SK-N-SH (cell line): ENCODE measurements at regions not wholly inside any gene's neighbourhood (a gene's known extent, or its start where the extent isn't known, plus 50 kb on each side); places are given as distances from the start of the nearest gene placed in this dataset.

Experiments used
- CTCF ChIA-PET: fragments of 300-600, 350-600 bp; formaldehyde crosslinking; extraction: SDS; loops from one replicate; lab custom pipeline; 2021; lab: Yijun Ruan, JAX
- POLR2A ChIA-PET: fragments of 350-600 bp; sonication (Branson Sonifier 250); formaldehyde crosslinking; extraction: SDS; loops from one replicate; lab custom pipeline; 2020; ENCODE audit warnings: antibody characterized with exemption, inconsistent platforms; lab: Yijun Ruan, JAX
- DNase-seq: peaks from one replicate; pipeline ENCODE4 v3.0.0; 2012
- H2AFZ ChIP-seq: fragments of 200-600 bp; sonication (generic); 2 replicates; pipeline ENCODE4 v1.8.1; 2016; ENCODE audit warnings: antibody characterized with exemption, mild to moderate bottlenecking, low read depth
- H3F3A ChIP-seq: fragments of 200-600 bp; sonication (generic); replicated peaks from 2 replicates; pipeline ENCODE3; 2016; ENCODE audit warnings: antibody characterized with exemption, mild to moderate bottlenecking; ENCODE audit not compliant: insufficient read depth
- H3K27ac ChIP-seq, 2 experiments: fragments of 200-500 bp in 1 of 2; fragments of 200-600 bp in 1 of 2; sonication (Bioruptor generic) in 1 of 2; sonication (generic), shearing (Covaris generic) in 1 of 2; 2 replicates each; pipeline versions ENCODE4 v1.5.1 to v1.6.1; 2014 to 2016; ENCODE audit warnings: low read depth in 2 of 2, inconsistent platforms in 1 of 2, low read length in 1 of 2, mild to moderate bottlenecking in 1 of 2, mixed read lengths in 1 of 2
- H3K27me3 ChIP-seq: fragments of 200-600 bp; sonication (generic), shearing (Covaris generic); 2 replicates; pipeline ENCODE4 v1.6.1; 2016; ENCODE audit warnings: mixed run types; ENCODE audit not compliant: insufficient read depth
- H3K36me3 ChIP-seq, 2 experiments: fragments of 200-500 bp in 1 of 2; fragments of 200-600 bp in 1 of 2; sonication (Bioruptor generic) in 1 of 2; sonication (generic) in 1 of 2; replicated peaks in 1 of 2; 2 replicates each; pipeline versions ENCODE3 to v1.5.1; 2014 to 2016; ENCODE audit warnings: low read length in 1 of 2, mild to moderate bottlenecking in 1 of 2; ENCODE audit not compliant: insufficient read depth in 2 of 2, control insufficient read depth in 1 of 2
- H3K4me1 ChIP-seq, 2 experiments: fragments of 200-500 bp in 1 of 2; fragments of 200-600 bp in 1 of 2; sonication (Bioruptor generic) in 1 of 2; sonication (generic), shearing (Covaris generic) in 1 of 2; 2 replicates each; pipeline versions ENCODE4 v1.5.1 to v1.6.1; 2014 to 2016; ENCODE audit warnings: low read depth in 1 of 2, low read length in 1 of 2, mixed run types in 1 of 2; ENCODE audit not compliant: insufficient read depth in 2 of 2, control insufficient read depth in 1 of 2
- H3K4me2 ChIP-seq: fragments of 200-600 bp; sonication (generic), shearing (Covaris generic); 2 replicates; pipeline ENCODE4 v1.6.1; 2017; ENCODE audit warnings: mixed run types
- H3K4me3 ChIP-seq, 2 experiments: fragments of 200-500 bp in 1 of 2; fragments of 200-600 bp in 1 of 2; sonication (Bioruptor generic) in 1 of 2; sonication (generic), shearing (Covaris generic) in 1 of 2; 2 replicates each; pipeline versions ENCODE4 v1.5.1 to v1.8.1; 2014 to 2016; ENCODE audit warnings: low read depth in 2 of 2, inconsistent platforms in 1 of 2, low read length in 1 of 2, mild to moderate bottlenecking in 1 of 2, mixed read lengths in 1 of 2, moderate library complexity in 1 of 2
- H3K79me2 ChIP-seq: fragments of 200-600 bp; sonication (generic); 2 replicates; pipeline ENCODE4 v1.8.1; 2017; ENCODE audit warnings: mild to moderate bottlenecking; ENCODE audit not compliant: insufficient read depth
- H3K9ac ChIP-seq: fragments of 200-600 bp; sonication (generic); 2 replicates; pipeline ENCODE4 v1.6.1; 2017; ENCODE audit warnings: mixed run types
- H3K9me2 ChIP-seq: fragments of 200-600 bp; sonication (generic); 2 replicates; pipeline ENCODE4 v1.6.1; 2017; ENCODE audit warnings: mixed run types
- H3K9me3 ChIP-seq: fragments of 200-600 bp; sonication (generic); 2 replicates; pipeline ENCODE4 v1.6.1; 2017; ENCODE audit warnings: mixed run types, mild to moderate bottlenecking, moderate library complexity
- H4K20me1 ChIP-seq: fragments of 200-600 bp; sonication (generic); 2 replicates; pipeline ENCODE4 v1.6.1; 2017; ENCODE audit warnings: mild to moderate bottlenecking, mixed run types; ENCODE audit not compliant: insufficient read depth
- CHD2 ChIP-seq: fragments of 150-350 bp; IDR thresholded peaks from 2 replicates; pipeline ENCODE4 v1.6.1; 2018; ENCODE audit warnings: low read length; ENCODE audit not compliant: partially characterized antibody
- EZH2phosphoT487 ChIP-seq: fragments of 200-600 bp; sonication (generic); IDR thresholded peaks from 2 replicates; pipeline ENCODE4 v1.6.1; 2017; ENCODE audit warnings: low read depth, mixed run types, mild to moderate bottlenecking, antibody characterized with exemption, moderate library complexity, borderline replicate concordance
- FOSL2 ChIP-seq: IDR thresholded peaks from 2 replicates; pipeline ENCODE4 v1.4.0; 2012; ENCODE audit warnings: low read depth, mild to moderate bottlenecking, moderate library complexity, borderline replicate concordance
- GATA2 ChIP-seq: sonication (generic); formaldehyde crosslinking; IDR thresholded peaks from 2 replicates; pipeline ENCODE4 v1.5.0; 2020; ENCODE audit warnings: mild to moderate bottlenecking, missing genetic modification reagents
- JUND ChIP-seq: IDR thresholded peaks from 2 replicates; pipeline ENCODE4 v1.4.0; 2012
- MEF2A ChIP-seq: IDR thresholded peaks from 2 replicates; pipeline ENCODE4 v1.4.0; 2012; ENCODE audit warnings: low read depth, borderline replicate concordance
- MXI1 ChIP-seq: IDR thresholded peaks from 2 replicates; pipeline ENCODE4 v1.6.1; 2012; ENCODE audit warnings: mild to moderate bottlenecking, low read depth, low read length, improper control_type of control experiment
- NFIC ChIP-seq: IDR thresholded peaks from 2 replicates; pipeline ENCODE4 v1.4.0; 2012; ENCODE audit warnings: borderline replicate concordance
- POLR2AphosphoS5 ChIP-seq: IDR thresholded peaks from 2 replicates; pipeline ENCODE4 v1.6.1; 2012; ENCODE audit warnings: low read depth, low read length
- RCOR1 ChIP-seq: fragments of 150-350 bp; IDR thresholded peaks from 2 replicates; pipeline ENCODE4 v1.6.1; 2017; ENCODE audit warnings: antibody characterized with exemption, low read length
- RXRA ChIP-seq: IDR thresholded peaks from 2 replicates; pipeline ENCODE4 v1.4.0; 2012; ENCODE audit warnings: low read depth, mild to moderate bottlenecking, borderline replicate concordance
- SIN3A ChIP-seq: IDR thresholded peaks from 2 replicates; pipeline ENCODE4 v1.6.1; 2012; ENCODE audit warnings: low read depth, mild to moderate bottlenecking, low read length, moderate library complexity, borderline replicate concordance
- SMC3 ChIP-seq: IDR thresholded peaks from 2 replicates; pipeline ENCODE4 v1.6.1; 2012; ENCODE audit warnings: low read depth, low read length, improper control_type of control experiment
- TAF1 ChIP-seq: IDR thresholded peaks from 2 replicates; pipeline ENCODE4 v1.6.1; 2012; ENCODE audit warnings: low read depth, mild to moderate bottlenecking, low read length, moderate library complexity, borderline replicate concordance
- TCF12 ChIP-seq: IDR thresholded peaks from 2 replicates; pipeline ENCODE4 v1.4.0; 2012
- TEAD4 ChIP-seq: IDR thresholded peaks from 2 replicates; pipeline ENCODE4 v1.4.0; 2012; ENCODE audit warnings: mild to moderate bottlenecking, borderline replicate concordance; ENCODE audit not compliant: insufficient read depth
- YY1 ChIP-seq: IDR thresholded peaks from 2 replicates; pipeline ENCODE4 v1.4.0; 2012; ENCODE audit warnings: low read depth, mild to moderate bottlenecking
- WGBS: methylation state at CpG from one replicate; pipeline ENCODE4 v1.1.6; 2017; ENCODE audit warnings: low lambda C conversion rate; 5-methylcytosine and 5-hydroxymethylcytosine counted together
- TF ChIP-seq, protein P1 (sequence below): fragments of 200-600 bp; sonication (generic); IDR thresholded peaks from 2 replicates; pipeline ENCODE4 v1.6.1; 2017; ENCODE audit warnings: antibody characterized with exemption, mild to moderate bottlenecking, moderate library complexity
- TF ChIP-seq, protein P2 (sequence below): IDR thresholded peaks from 2 replicates; pipeline ENCODE4; 2012
- TF ChIP-seq, protein P3 (sequence below): fragments of 150-350 bp; IDR thresholded peaks from 2 replicates; pipeline ENCODE4 v1.6.1; 2016; ENCODE audit warnings: mild to moderate bottlenecking, low read depth, low read length
- TF ChIP-seq, protein P4 (sequence below): IDR thresholded peaks from 2 replicates; pipeline ENCODE4 v1.4.0; 2012; ENCODE audit warnings: low read depth, borderline replicate concordance

DNA sequence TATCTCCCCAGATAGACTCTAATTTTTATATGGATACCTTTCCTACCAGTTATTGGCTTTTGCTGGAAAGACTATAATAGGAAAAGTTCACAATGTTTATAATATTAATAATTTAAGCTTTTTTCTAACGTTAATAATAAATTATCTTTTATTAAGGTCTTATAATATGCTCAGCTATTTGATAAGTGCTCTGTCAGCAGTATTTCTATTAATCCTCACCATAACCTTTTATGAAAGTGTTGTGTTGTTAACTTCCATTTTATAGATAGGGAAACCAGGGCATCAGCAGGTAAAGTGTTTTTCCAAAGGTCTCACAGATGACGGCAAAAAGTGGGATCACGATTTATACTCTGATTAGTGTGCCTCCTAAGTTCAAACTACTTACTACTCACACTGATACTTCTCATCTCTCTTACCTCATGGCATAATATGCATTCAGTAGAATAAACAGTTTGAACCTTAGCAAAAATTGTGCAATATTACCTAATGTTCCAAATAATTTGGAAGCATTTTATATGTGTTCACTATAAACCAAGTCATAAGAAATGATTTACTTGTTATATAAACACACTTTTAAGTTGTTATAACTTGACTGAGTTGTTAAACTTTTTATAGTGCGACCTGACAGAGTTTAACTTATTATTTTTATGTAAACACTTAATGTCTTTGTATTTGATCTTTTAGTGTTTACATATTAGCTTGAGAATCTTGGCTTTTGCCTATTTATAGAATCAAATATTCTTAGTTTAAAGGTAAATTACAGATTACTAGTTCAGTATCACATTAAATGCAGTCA is 274.9 kb upstream of the DCBLD2 start (continued):
- no peak for TF ChIP-seq MXI1
- TF ChIP-seq TAF1 = no peak
- TF ChIP-seq RXRA = no peak
- TF ChIP-seq NFIC = no peak
- no peak for TF ChIP-seq TCF12
- no peak for TF ChIP-seq MEF2A
- TF ChIP-seq, protein P1, sequence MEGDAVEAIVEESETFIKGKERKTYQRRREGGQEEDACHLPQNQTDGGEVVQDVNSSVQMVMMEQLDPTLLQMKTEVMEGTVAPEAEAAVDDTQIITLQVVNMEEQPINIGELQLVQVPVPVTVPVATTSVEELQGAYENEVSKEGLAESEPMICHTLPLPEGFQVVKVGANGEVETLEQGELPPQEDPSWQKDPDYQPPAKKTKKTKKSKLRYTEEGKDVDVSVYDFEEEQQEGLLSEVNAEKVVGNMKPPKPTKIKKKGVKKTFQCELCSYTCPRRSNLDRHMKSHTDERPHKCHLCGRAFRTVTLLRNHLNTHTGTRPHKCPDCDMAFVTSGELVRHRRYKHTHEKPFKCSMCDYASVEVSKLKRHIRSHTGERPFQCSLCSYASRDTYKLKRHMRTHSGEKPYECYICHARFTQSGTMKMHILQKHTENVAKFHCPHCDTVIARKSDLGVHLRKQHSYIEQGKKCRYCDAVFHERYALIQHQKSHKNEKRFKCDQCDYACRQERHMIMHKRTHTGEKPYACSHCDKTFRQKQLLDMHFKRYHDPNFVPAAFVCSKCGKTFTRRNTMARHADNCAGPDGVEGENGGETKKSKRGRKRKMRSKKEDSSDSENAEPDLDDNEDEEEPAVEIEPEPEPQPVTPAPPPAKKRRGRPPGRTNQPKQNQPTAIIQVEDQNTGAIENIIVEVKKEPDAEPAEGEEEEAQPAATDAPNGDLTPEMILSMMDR = no peak
- TF ChIP-seq, protein P2, sequence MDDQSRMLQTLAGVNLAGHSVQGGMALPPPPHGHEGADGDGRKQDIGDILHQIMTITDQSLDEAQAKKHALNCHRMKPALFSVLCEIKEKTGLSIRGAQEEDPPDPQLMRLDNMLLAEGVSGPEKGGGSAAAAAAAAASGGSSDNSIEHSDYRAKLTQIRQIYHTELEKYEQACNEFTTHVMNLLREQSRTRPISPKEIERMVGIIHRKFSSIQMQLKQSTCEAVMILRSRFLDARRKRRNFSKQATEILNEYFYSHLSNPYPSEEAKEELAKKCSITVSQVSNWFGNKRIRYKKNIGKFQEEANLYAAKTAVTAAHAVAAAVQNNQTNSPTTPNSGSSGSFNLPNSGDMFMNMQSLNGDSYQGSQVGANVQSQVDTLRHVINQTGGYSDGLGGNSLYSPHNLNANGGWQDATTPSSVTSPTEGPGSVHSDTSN = no peak

DNA sequence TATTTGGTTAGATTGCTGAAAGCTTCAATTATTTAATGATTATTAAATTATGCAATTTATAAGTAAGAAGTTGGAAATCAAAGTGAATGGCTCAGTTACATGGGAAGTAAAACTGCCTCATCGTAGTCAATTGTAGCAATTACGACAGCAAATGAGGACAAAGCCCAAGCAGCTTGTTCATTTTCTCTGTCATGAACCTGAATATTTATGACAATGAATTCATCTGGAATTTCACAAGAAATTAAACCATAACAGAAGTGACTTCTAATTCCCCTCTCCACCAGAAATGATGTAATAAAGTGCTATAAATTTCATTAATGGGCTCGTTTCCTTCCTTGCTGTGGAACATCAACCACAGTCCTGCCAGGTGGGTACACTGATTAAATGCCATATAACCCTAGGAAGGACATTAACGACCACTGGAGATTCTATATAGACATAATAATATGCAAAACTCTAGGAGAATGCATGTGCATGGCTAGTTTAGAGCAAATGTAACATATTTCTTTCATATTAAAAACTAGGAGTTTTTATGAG is 273.8 kb upstream of the DCBLD2 start:
- H3K9me2 ChIP-seq = peaks cover 3% of the 10 kb centered on the region; the same call in 1 of the 2 replicates
- CTCF ChIA-PET = interaction anchor here (5.8 kb wide), 1 partner anchor 152 kb away, joined by 73 read pairs; no protein-coding TSS in a partner anchor
- H3K27me3 ChIP-seq = no peaks in the 10 kb centered on the region
- H3K36me3 ChIP-seq = no peaks in the 10 kb centered on the region
- H4K20me1 ChIP-seq = no peaks in the 10 kb centered on the region
- no peak overlapping the region for H3K9ac ChIP-seq
- H3K4me2 ChIP-seq = no peak overlapping the region
- DNase-seq = no peak
- H3K9me3 ChIP-seq = no peaks in the 10 kb centered on the region; the same call in 1 of the 2 replicates
- no peaks in the 10 kb centered on the region for H3K79me2 ChIP-seq
- POLR2A ChIA-PET = no interaction called here
- H3K27ac ChIP-seq = no peak overlapping the region
- H3F3A ChIP-seq = no peaks in the 10 kb centered on the region
- 13% methylated on average over 4 of the region's 4 CpGs for WGBS
- H3K4me1 ChIP-seq = no peaks in the 10 kb centered on the region
- H2AFZ ChIP-seq = no peak overlapping the region
- H3K4me3 ChIP-seq = no peak overlapping the region
- TF ChIP-seq YY1 (no peak), SIN3A (no peak), JUND (no peak), FOSL2 (no peak), MEF2A (no peak), RXRA (no peak), CHD2 (no peak), EZH2phosphoT487 (no peak), SMC3 (no peak), TEAD4 (no peak), RCOR1 (no peak), POLR2AphosphoS5 (no peak), GATA2 (CRISPR knock-in tag) (no peak), TCF12 (no peak)
- TF ChIP-seq, protein P3, sequence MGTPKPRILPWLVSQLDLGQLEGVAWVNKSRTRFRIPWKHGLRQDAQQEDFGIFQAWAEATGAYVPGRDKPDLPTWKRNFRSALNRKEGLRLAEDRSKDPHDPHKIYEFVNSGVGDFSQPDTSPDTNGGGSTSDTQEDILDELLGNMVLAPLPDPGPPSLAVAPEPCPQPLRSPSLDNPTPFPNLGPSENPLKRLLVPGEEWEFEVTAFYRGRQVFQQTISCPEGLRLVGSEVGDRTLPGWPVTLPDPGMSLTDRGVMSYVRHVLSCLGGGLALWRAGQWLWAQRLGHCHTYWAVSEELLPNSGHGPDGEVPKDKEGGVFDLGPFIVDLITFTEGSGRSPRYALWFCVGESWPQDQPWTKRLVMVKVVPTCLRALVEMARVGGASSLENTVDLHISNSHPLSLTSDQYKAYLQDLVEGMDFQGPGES = no peak
- TF ChIP-seq, protein P4, sequence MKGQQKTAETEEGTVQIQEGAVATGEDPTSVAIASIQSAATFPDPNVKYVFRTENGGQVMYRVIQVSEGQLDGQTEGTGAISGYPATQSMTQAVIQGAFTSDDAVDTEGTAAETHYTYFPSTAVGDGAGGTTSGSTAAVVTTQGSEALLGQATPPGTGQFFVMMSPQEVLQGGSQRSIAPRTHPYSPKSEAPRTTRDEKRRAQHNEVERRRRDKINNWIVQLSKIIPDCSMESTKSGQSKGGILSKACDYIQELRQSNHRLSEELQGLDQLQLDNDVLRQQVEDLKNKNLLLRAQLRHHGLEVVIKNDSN = no peak
